ENCODE measurements at regions not wholly inside any gene's neighbourhood (a gene's known extent, or its start where the extent isn't known, plus 50 kb on each side); places are given as distances from the start of the nearest gene placed in this dataset.
A peak's percentile ranks its signal among the peaks of the same experiment; 100 is the strongest.

GRCh38 chr2:175630280-175631244 is 371.5 kb downstream of the LNPK start:
- no peak for TF ChIP-seq CTCF (IDR thresholded peaks at IDR 0.05)
- intact Hi-C loops (cut with DNase I, micrococcal nuclease): no loop called here
- no peaks in the 10 kb centered on the region for H3K9me3 ChIP-seq
- no peaks in the 10 kb centered on the region for H3K36me3 ChIP-seq (ENCODE audit: low read depth)
- ATAC-seq (peak; percentile 49), DNase-seq (no peak)
- peaks cover 7% of the 10 kb centered on the region for H3K4me1 ChIP-seq (ENCODE audit: low read depth)
- no peak overlapping the region for H3K4me3 ChIP-seq

- Histone ChIP-seq H3K36me3 (ENCODE audit: low read depth) (no peaks in the 10 kb centered on the region), H3K4me1 (ENCODE audit: low read depth) (peaks cover 3% of the 10 kb centered on the region), H3K9me3 (no peaks in the 10 kb centered on the region), H3K4me3 (no peak overlapping the region)
- no peak for TF ChIP-seq CTCF (IDR thresholded peaks at IDR 0.05)
- no peak for ATAC-seq
- intact Hi-C loops (cut with DNase I, micrococcal nuclease): no loop called here
- DNase-seq: no peak
These were observed 373.8 kb downstream of the LNPK start for GRCh38 chr2:175628243-175628642.

- no peaks in the 10 kb centered on the region for H3K36me3 ChIP-seq (ENCODE audit: low read depth)
- intact Hi-C loops (cut with DNase I, micrococcal nuclease): no loop called here
- no peak for TF ChIP-seq CTCF (IDR thresholded peaks at IDR 0.05)
- H3K9me3 ChIP-seq: no peaks in the 10 kb centered on the region
- no peak overlapping the region for H3K4me3 ChIP-seq
- no peaks in the 10 kb centered on the region for H3K4me1 ChIP-seq (ENCODE audit: low read depth)
- ATAC-seq (no peak), DNase-seq (no peak)
These were observed 374.7 kb downstream of the LNPK start for GRCh38 chr2:175627405-175627804.

- Histone ChIP-seq H3K4me1 (ENCODE audit: low read depth) (no peaks in the 10 kb centered on the region), H3K9me3 (no peaks in the 10 kb centered on the region), H3K4me3 (no peak overlapping the region), H3K36me3 (ENCODE audit: low read depth) (no peaks in the 10 kb centered on the region)
- DNase-seq (no peak), ATAC-seq (no peak)
- intact Hi-C loops (cut with DNase I, micrococcal nuclease): no loop called here
- TF ChIP-seq CTCF (IDR thresholded peaks at IDR 0.05): no peak
These were observed 375.3 kb downstream of the LNPK start for GRCh38 chr2:175626796-175627195.

GRCh38 chr2:175624785-175625184 is 377.3 kb downstream of the LNPK start:
- no peak for ATAC-seq
- intact Hi-C loops (cut with DNase I, micrococcal nuclease): no loop called here
- no peak for TF ChIP-seq CTCF (IDR thresholded peaks at IDR 0.05)

More at GRCh38 chr2:175624785-175625184, 377.3 kb downstream of the LNPK start:
- no peaks in the 10 kb centered on the region for H3K36me3 ChIP-seq (ENCODE audit: low read depth)
- H3K9me3 ChIP-seq: no peaks in the 10 kb centered on the region
- DNase-seq: no peak
- no peak overlapping the region for H3K4me3 ChIP-seq
- H3K4me1 ChIP-seq (ENCODE audit: low read depth): no peaks in the 10 kb centered on the region

Data from mucosa of descending colon (tissue), 3 donors.